CD4-positive, alpha-beta T cell treated with Interleukin-2 at 100 ng/mL for 4 hours (primary cell): ENCODE measurements at regions not wholly inside any gene's neighbourhood (a gene's known extent, or its start where the extent isn't known, plus 50 kb on each side); places are given as distances from the start of the nearest gene placed in this dataset.
A peak's percentile ranks its signal among the peaks of the same experiment; 100 is the strongest.
"Not testable (repeated sequence)": the region's sequence is repeated elsewhere in the genome, so short reads cannot be mapped to it uniquely, and the experiment has no call there.

Experiments
- DNase-seq: peaks from one replicate; pipeline ENCODE4 v3.0.0-alpha.2; 2020; ENCODE audit warnings: low spot score

GRCh38 chr10:8386781-8387180 is 332.3 kb downstream of the GATA3 start:
- DNase-seq = no peak

- DNase-seq = no peak
Observed at GRCh38 chr10:8389630-8390029, 335.1 kb downstream of the GATA3 start.

GRCh38 chr10:8392216-8392615 is 337.7 kb downstream of the GATA3 start:
- no peak for DNase-seq

GRCh38 chr10:8393531-8393930 is 339.0 kb downstream of the GATA3 start:
- DNase-seq = no peak

- DNase-seq = no peak
Observed at GRCh38 chr10:8396675-8397074, 342.2 kb downstream of the GATA3 start.

- no peak for DNase-seq
Observed at GRCh38 chr10:8398771-8399170, 344.3 kb downstream of the GATA3 start.

- no peak for DNase-seq
Observed at GRCh38 chr10:8400151-8400550, 345.7 kb downstream of the GATA3 start.

- no peak for DNase-seq
Observed at GRCh38 chr10:8400892-8401291, 346.4 kb downstream of the GATA3 start.

GRCh38 chr10:8401531-8401930 is 347.0 kb downstream of the GATA3 start:
- DNase-seq = no peak

GRCh38 chr10:8402576-8402975 is 348.1 kb downstream of the GATA3 start:
- DNase-seq = peak; percentile 72

- DNase-seq = no peak
Observed at GRCh38 chr10:8403711-8404371, 349.4 kb downstream of the GATA3 start.

GRCh38 chr10:8404721-8405120 is 350.2 kb downstream of the GATA3 start:
- peak; percentile 91 for DNase-seq

- no peak for DNase-seq
Observed at GRCh38 chr10:8405596-8405995, 351.1 kb downstream of the GATA3 start.

- peak; percentile 56 for DNase-seq
Observed at GRCh38 chr10:8407501-8408021, 353.1 kb downstream of the GATA3 start.

- no peak for DNase-seq
Observed at GRCh38 chr10:8410506-8410905, 356.0 kb downstream of the GATA3 start.

GRCh38 chr10:8412541-8412940 is 358.1 kb downstream of the GATA3 start:
- no peak for DNase-seq

- not testable (repeated sequence) for DNase-seq
Observed at GRCh38 chr10:8415029-8415428, 360.5 kb downstream of the GATA3 start.

- peak; percentile 80 for DNase-seq
Observed at GRCh38 chr10:8416192-8416701, 361.8 kb downstream of the GATA3 start.

GRCh38 chr10:8416760-8417159 is 362.3 kb downstream of the GATA3 start:
- DNase-seq = peak; percentile 56

- no peak for DNase-seq
Observed at GRCh38 chr10:8417631-8418030, 363.1 kb downstream of the GATA3 start.

- DNase-seq = no peak
Observed at GRCh38 chr10:8418631-8419030, 364.1 kb downstream of the GATA3 start.

GRCh38 chr10:8420182-8420581 is 365.7 kb downstream of the GATA3 start:
- no peak for DNase-seq

- peak; percentile 11 for DNase-seq
Observed at GRCh38 chr10:8424555-8425211, 370.2 kb downstream of the GATA3 start.
